Renal cortical epithelial cell (primary cell): ENCODE measurements at regions not wholly inside any gene's neighbourhood (a gene's known extent, or its start where the extent isn't known, plus 50 kb on each side); places are given as distances from the start of the nearest gene placed in this dataset.
"Not testable (repeated sequence)": the region's sequence is repeated elsewhere in the genome, so short reads cannot be mapped to it uniquely, and the experiment has no call there.

Source experiments
- DNase-seq: peaks from one replicate; pipeline ENCODE4 v3.0.0-alpha.2; 2011; ENCODE audit warnings: low read depth

GRCh38 chr22:48070760-48071159 is 1308.3 kb downstream of the TBC1D22A start:
- no peak for DNase-seq

- DNase-seq, result no peak
Measured at GRCh38 chr22:48070083-48070482, 1307.6 kb downstream of the TBC1D22A start.

- no peak for DNase-seq
Measured at GRCh38 chr22:48069256-48069655, 1306.8 kb downstream of the TBC1D22A start.

GRCh38 chr22:48068323-48068885 is 1306.0 kb downstream of the TBC1D22A start:
- no peak for DNase-seq

- no peak for DNase-seq
Measured at GRCh38 chr22:48065892-48066291, 1303.4 kb downstream of the TBC1D22A start.

GRCh38 chr22:48061726-48062125 is 1299.3 kb downstream of the TBC1D22A start:
- no peak for DNase-seq

GRCh38 chr22:48060266-48060665 is 1297.8 kb downstream of the TBC1D22A start:
- no peak for DNase-seq

GRCh38 chr22:48059521-48059920 is 1297.1 kb downstream of the TBC1D22A start:
- not testable (repeated sequence) for DNase-seq

- DNase-seq, result no peak
Measured at GRCh38 chr22:48057116-48057835, 1294.8 kb downstream of the TBC1D22A start.

GRCh38 chr22:48055827-48056226 is 1293.4 kb downstream of the TBC1D22A start:
- no peak for DNase-seq

GRCh38 chr22:48055185-48055584 is 1292.7 kb downstream of the TBC1D22A start:
- DNase-seq, result no peak

- no peak for DNase-seq
Measured at GRCh38 chr22:48054596-48054995, 1292.1 kb downstream of the TBC1D22A start.

GRCh38 chr22:48053973-48054372 is 1291.5 kb downstream of the TBC1D22A start:
- no peak for DNase-seq

GRCh38 chr22:48053486-48053885 is 1291.0 kb downstream of the TBC1D22A start:
- DNase-seq, result no peak

GRCh38 chr22:48052621-48052890 is 1290.1 kb downstream of the TBC1D22A start:
- no peak for DNase-seq

- DNase-seq, result no peak
Measured at GRCh38 chr22:48051796-48052620, 1289.6 kb downstream of the TBC1D22A start.

- DNase-seq, result no peak
Measured at GRCh38 chr22:48050836-48051235, 1288.4 kb downstream of the TBC1D22A start.

- DNase-seq, result no peak
Measured at GRCh38 chr22:48049116-48049515, 1286.7 kb downstream of the TBC1D22A start.

GRCh38 chr22:48047722-48048500 is 1285.5 kb downstream of the TBC1D22A start:
- DNase-seq, result no peak

GRCh38 chr22:48045369-48045768 is 1282.9 kb downstream of the TBC1D22A start:
- no peak for DNase-seq

- no peak for DNase-seq
Measured at GRCh38 chr22:48044487-48045060, 1282.1 kb downstream of the TBC1D22A start.

- no peak for DNase-seq
Measured at GRCh38 chr22:48043581-48043980, 1281.1 kb downstream of the TBC1D22A start.
